ENCODE measurements at regions not wholly inside any gene's neighbourhood (a gene's known extent, or its start where the extent isn't known, plus 50 kb on each side); places are given as distances from the start of the nearest gene placed in this dataset.
"Not testable (repeated sequence)": the region's sequence is repeated elsewhere in the genome, so short reads cannot be mapped to it uniquely, and the experiment has no call there.

DNA sequence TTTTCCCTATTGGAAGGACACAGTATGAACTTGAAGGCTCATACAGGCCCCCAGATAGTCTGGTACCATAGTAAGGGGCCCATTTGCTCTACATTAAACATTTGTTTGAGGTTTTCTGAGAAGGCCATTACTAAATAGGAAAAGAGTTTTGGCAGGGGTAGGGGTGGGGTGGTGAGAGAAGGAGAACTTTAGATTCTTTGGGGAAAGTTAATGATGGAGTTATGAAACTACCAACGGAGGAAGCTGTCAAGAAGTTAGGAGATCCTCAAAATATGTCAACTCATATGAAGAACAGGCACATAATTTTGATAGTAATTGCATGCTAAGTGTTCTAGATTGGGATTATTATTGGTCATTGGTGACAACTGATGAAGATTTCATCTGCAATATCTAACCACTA, 114.7 kb downstream of the TAF11L14 start:
- ChIA-PET CTCF (no interaction called here), POLR2A (no interaction called here)

DNA sequence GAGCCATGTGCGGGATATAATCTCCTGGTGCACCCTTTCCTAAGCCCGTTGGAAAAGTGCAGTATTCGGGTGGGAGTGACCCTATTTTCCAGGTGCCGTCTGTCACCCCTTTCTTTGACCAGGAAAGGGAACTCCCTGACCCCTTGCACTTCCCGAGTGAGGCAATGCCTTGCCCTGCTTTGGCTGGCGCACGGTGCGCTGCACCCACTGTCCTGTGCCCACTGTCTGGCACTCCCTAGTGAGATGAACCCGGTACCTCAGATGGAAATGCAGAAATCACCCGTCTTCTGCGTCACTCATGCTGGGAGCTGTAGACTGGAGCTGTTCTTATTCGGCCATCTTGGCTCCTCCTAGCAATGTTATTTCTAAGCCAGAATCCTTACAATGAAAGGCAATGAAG, 121.1 kb downstream of the TAF11L14 start:
- POLR2A ChIA-PET, CTCF ChIA-PET: not testable (repeated sequence)

DNA sequence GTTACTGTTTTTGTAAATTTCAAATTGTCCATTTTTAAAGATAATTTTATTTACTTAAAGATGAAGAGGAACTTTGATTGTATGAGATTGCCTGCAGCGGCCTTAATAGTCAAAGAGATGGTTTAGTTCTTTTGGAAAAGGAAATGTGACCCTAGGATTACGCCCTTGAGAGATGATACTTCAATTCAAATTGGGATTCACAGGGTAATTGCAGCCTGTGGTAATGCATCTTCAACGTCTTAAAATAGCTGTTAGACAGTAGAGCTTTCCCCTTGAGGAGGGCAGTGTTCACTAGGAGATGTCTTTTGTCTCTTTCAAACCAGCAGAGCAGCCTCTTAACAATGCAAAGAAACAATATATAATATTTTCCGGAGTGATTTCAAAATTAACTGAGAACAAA, 127.1 kb downstream of the TAF11L14 start:
- CTCF ChIA-PET: no interaction called here
- POLR2A ChIA-PET: no interaction called here

DNA sequence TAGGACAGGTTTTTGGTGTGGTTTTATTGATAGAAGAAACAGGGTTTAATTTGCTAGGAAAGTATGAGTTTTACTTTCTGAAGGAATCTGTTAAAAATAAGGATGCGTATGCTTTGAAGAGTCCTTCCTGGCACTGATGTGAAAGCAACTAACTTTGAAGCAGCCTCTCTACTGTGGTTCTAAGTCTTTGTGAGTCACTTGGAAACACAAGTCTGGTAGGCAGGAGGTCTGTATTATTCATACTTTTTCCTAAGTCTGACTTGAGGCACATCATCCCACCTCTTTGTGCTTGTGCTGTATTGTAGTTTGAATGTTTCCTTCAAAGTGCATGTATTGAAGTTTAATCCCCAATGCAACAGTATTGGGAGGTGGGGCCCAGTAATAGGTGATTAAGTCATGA, 129.0 kb downstream of the TAF11L14 start:
- ChIA-PET CTCF (no interaction called here), POLR2A (no interaction called here)

DNA sequence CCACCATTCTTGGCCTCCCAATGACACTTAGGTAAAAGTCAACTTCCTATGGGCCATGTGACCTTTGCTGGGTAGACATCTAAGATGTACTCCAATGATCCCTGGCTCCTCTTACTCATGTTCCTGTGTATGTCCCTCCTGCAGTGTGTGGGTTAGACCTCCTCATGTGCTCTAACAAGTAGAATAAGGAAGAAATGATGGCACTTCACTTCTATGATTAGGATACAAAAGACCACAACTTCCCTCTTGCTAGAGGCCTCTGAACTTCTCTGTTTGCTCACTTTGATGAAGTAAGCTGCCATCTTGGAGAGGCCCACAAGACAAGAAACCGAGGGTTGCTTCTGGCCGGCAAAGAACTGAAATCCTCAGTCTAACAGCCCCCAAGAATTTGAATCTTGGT, 131.8 kb downstream of the TAF11L14 start:
- ChIA-PET POLR2A (no interaction called here), CTCF (no interaction called here)

GRCh38 chr5:17769277-17769676, 135.0 kb downstream of the TAF11L14 start:
- ChIA-PET CTCF (no interaction called here), POLR2A (no interaction called here)

DNA sequence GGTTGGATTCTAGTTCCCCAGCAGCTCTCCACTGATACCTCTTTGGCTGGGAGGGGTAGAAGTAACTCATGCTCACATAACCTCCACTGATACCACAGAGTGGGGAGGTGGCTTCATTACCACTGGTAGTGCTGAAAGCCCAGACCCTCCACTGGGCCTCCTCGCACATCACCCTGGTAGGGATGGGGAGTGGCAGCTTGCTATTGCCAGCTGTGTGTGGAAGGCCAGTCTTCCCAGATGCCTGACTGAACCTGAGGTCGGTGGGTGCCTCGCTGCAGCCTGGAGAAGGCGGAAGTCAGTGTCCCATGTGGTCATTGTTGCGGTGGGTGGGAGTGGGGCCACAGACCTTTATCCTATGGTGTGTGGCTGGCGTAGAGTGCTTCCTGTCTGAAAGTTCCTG, 138.0 kb downstream of the TAF11L14 start:
- CTCF ChIA-PET: no interaction called here
- POLR2A ChIA-PET: no interaction called here

DNA sequence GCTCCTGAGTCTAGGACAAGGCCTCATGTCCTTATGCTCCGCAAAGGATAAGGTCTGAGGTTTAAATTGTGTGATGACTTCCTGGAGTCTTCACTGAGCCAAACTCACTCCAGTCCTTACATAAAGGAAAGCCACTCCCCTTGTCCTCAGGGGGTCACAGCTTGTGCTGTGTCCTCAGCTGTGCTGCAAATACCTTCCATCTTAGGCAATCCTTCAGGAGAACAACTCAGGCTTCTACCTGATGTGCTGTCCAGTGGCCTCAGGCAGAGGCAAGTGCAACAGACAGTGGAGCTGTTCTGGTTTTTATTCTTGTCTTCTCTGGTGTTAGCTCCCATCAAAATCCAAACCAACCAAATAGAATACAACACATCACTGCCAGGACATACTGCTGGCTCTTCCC, 151.5 kb downstream of the TAF11L14 start:
- POLR2A ChIA-PET: no interaction called here

GRCh38 chr5:17788351-17788750, 154.1 kb downstream of the TAF11L14 start:
- CTCF ChIA-PET: no interaction called here
- POLR2A ChIA-PET: no interaction called here

More for the DNA sequence above, 151.5 kb downstream of the TAF11L14 start:
- CTCF ChIA-PET: no interaction called here

DNA sequence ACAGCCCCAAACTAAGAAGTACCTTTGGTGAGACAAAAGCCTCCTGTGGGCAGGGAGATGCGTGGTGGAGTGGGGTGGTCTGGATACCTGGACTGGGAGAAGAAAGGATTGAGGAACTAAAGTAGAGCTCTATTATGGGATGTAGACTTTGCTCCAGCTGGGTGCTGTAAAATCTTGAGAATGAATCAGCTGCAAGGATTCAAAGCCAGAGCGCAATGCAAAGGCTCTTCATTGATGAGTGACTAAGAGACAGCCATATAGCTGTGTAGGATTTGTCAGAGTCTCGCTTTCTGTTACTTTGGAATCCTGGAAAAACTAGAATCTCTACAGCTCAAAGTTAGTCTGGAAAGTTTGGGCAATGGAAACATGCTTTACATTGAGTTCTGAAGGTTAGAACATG, 159.9 kb downstream of the TAF11L14 start:
- CTCF ChIA-PET: no interaction called here
- POLR2A ChIA-PET: no interaction called here

DNA sequence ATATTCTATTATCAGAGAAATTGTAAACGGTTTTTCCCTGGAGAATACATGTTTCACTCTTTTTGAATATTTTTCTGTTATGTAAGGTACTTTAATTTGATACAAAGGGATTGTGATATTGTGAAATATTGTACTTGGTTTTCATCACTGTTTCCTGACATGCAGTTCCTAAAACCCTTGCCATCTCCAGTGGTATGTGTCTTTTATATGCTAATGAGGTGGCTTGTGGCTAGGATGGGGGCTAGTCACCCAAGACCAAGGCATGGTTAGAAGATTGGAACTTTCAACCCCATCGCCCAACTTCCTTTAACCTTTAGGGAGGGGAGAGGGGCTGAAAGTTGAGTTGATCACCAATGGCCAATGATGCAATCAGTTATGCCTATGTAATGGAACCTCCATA, 160.6 kb downstream of the TAF11L14 start:
- POLR2A ChIA-PET: no interaction called here
- CTCF ChIA-PET: no interaction called here

DNA sequence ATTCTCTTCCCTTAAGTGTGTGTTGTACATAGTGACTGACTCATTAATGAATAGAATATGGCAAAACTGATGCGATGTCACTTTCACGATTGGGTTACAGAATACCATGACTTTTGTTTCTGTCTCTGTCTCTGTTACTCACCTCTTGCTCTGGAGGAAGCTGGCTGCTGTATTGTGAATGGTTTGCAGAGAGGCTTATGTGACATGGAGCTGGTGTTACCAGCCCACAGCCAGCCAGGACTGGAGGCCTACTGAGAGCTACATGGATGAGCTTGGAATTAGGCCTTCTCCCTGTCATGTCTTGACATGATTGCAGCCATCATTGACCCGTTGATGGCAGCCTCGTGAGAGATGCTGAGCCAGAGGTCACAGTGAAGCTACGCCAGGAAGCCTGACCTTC, 161.9 kb downstream of the TAF11L14 start:
- ChIA-PET POLR2A (no interaction called here), CTCF (interaction anchor here (0.6 kb wide), 1 partner anchor 1531 kb away, joined by 3 read pairs; no protein-coding TSS in a partner anchor)

DNA sequence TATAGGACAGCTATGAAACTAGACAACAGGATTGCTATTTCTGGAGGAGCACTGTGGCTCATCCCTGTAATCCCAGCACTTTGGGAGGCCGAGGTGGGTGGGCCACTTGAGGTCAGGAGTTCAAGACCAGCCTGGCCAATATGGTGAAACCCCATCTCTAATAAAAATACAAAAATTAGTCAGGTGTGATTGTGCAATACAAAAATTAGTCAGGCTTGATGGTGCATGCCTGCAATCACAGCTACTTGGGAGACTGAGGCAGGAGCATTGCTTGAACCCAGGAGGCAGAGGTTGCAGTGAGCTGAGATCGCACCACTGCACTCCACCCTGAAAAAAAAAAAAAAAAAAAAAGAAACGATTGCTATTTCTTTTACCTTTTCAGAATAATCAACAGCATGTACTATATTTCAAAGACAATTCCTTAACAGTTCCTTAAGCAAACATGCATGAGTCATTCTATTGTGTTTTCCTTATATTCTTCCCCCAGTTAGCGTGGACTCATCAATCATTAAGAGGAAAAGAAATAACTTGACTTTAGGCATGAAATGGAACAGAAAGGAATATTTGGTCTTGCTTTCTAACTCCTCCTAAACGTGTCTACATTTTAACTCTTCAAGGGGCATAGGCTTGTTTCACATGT, 162.6 kb downstream of the TAF11L14 start:
- CTCF ChIA-PET: interaction anchor here (0.6 kb wide), 1 partner anchor 1530 kb away, joined by 3 read pairs; no protein-coding TSS in a partner anchor
- POLR2A ChIA-PET: no interaction called here

DNA sequence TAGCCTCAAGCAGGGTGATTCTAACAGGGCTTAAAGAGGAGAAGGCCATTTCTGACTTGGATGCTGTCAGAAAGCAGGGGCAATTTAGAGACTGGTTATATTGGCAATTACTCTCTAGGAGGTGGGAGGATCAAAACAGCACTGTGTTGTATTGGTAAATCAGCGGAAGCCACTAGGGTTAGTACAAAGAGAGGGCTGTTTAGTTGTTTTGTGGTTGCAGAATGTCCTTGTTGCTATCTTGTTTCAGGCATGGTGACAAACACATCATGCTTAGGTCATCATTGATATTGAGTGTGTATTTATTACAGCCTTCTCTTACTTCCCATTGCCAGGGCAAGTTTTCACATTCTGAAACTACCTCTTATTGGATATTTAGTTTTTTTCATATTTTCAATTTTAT, 165.3 kb downstream of the TAF11L14 start:
- ChIA-PET CTCF (no interaction called here), POLR2A (no interaction called here)

DNA sequence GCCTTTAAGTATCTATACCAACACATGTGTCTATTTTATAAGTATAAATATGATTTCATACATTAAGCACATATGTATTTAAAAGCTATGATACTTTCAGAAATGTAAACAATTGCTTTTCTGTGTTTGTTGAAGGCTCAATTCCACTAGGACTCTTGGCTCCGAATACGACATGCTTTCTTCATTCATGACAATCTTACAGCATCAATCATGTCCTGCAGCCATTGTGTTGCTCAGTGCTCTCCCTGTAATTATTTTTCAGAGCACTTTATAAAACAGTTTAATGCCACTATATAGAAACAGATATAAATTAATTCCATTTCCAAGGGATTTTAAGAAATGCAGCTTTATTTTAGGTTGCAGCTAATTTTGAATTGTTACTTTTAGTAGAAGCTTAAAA, 167.3 kb downstream of the TAF11L14 start:
- ChIA-PET CTCF (no interaction called here), POLR2A (no interaction called here)

- POLR2A ChIA-PET: no interaction called here
- CTCF ChIA-PET: no interaction called here
These were observed 168.0 kb downstream of the TAF11L14 start for GRCh38 chr5:17802256-17802655.

DNA sequence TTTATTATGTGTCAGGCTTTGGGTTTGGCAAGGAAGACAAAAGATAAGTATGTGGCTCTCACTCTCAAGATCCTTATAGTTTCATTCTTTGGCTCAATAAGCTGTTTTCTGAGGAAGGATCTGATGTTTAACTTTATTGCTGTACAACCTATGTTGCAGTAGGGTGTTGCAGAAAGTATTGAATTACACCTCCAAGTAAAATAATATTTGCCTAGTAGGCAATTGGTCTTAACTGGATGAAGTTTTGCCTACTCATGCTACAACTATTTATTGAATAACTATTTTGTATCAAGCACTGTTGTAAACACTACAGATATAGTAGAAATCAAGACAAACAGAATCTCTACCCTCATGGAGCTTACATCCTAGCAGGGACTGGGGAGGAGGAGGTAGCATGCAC, 169.7 kb downstream of the TAF11L14 start:
- ChIA-PET CTCF (no interaction called here), POLR2A (no interaction called here)

DNA sequence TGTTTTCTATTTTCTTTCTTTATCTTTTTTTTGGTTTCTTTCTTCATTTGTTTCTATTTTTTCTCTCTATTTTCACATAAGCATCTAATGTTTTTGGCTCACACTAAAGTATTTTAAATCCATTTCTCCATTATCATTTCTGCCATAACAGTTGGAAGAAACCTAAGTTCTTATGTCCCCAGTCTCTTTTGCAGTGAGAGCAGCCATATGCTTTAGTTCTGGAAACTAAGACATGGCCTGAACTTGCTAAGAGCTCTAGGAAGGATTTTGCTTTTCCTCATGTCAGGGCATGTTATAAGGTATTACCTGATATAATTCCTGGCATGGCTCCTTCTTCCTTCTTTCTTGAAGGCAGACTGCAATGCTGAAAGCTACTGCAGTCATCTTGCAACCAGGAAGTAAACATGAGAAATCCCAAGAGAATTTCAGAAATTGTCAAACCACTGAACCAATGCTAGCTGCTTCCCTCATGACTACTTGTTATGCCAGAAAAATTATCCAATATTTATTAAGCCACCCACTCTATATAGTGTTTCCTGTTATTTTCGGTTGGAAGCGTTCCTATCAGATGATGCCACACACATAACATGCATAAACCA, 171.1 kb downstream of the TAF11L14 start:
- ChIA-PET POLR2A (no interaction called here), CTCF (no interaction called here)

DNA sequence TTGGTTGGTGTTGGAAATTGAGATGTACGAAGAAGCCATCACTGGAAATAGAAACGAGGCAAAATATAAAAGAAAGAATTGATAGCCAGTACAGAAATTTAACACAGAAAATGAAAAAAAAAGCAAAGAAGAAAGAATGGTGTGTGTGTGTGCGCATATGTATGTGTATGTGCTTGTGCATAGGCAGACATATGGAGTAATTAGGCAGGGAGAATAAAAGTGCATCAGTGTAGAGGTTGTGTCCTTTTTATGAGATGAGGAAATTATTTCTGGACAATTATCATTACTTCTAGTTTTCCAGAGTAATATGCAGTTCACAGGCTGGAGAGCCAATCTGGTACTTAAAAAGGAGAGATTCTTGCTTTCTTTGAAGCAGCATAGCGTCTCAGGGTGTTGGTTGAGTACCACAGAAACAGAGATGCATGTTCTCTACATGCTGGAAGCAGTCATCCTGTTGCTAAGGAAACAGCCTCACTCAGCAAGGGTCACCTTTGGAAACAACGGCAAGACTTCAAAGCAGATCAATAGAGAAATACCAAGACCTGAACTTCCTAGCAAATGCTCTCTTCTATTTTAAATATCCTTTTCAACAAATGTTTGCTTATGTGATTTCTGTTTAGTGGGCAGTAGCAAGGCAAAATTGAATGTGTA, 172.7 kb downstream of the TAF11L14 start:
- ChIA-PET CTCF (no interaction called here), POLR2A (no interaction called here)

DNA sequence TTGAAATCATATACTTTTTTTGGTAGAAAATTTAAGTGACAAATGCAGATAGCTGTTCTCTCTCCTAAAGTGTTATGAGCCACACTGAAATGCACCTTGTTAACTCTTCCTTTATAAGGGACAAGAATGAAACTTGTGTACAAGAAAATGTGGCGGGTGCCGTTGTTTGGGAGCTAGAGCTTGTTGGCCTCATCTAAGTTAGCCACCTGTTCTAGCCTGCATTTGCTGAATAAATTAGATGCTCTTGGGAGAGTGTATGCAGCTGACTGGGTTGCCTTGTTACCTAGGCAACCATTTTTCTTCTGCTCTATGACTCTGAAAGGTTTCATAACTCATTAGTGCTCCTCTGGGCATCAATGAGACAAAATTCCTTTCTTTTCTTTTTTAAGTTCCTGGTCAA, 174.3 kb downstream of the TAF11L14 start:
- ChIA-PET CTCF (no interaction called here), POLR2A (no interaction called here)

DNA sequence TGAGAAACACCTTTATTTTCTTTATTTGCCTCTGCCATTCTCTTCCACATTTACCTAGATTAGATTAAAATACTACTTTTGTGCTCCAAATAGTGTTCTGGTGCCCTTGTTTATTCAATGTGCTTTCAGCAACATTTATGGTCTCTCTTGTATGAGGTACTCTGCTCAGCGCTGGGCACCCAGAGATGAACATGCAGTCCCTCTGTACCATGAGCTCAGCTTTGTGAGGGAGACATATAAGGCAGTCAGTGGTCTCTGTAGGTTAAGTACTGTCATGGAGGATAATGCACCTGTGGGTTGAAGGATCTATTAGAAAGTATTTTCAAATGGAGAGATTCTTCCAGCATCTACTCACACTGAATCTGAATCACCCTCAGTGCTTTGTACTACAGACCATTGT, 176.5 kb downstream of the TAF11L14 start:
- ChIA-PET POLR2A (no interaction called here), CTCF (no interaction called here)

GRCh38 chr5:17813214-17813613, 179.0 kb downstream of the TAF11L14 start:
- ChIA-PET POLR2A (no interaction called here), CTCF (no interaction called here)

Data from activated CD8-positive, alpha-beta memory T cell treated with anti-CD3 and anti-CD28 coated beads for 36 hours (primary cell).